B cell (primary cell): ENCODE measurements at regions not wholly inside any gene's neighbourhood (a gene's known extent, or its start where the extent isn't known, plus 50 kb on each side); places are given as distances from the start of the nearest gene placed in this dataset.

ENCODE experiments used
- ATAC-seq: fragments of 200-7000 bp; cut with Tn5 transposase; one replicate; pipeline ENCODE4 v1.10.0; 2021; ENCODE audit warnings: low read depth, mild to moderate bottlenecking, moderate number of reproducible peaks, moderate library complexity
- CTCF ChIA-PET: fragments of 350-600 bp; sonication (Branson Sonifier 250); formaldehyde crosslinking; loops from one replicate; lab custom pipeline; 2021; ENCODE audit warnings: antibody characterized with exemption, inconsistent platforms; lab: Charles Lee
- POLR2A ChIA-PET: fragments of 350-600 bp; sonication (Branson Sonifier 250); formaldehyde crosslinking; loops from one replicate; lab custom pipeline; 2021; ENCODE audit warnings: antibody characterized with exemption; lab: Charles Lee
- DNase-seq: peaks from one replicate; pipeline ENCODE4 v3.0.0; 2013
- H2AFZ ChIP-seq: 2 replicates; pipeline ENCODE4 v1.6.1; 2012; ENCODE audit warnings: mild to moderate bottlenecking, low read depth, low read length; ENCODE audit not compliant: insufficient read depth, poor library complexity, severe bottlenecking
- H3K27ac ChIP-seq, 2 donors: 1 replicate in 1 of 2; 2 replicates in 1 of 2; pipeline ENCODE4 v1.5.1; 2012 to 2013; ENCODE audit warnings: low read length in 2 of 2, mild to moderate bottlenecking in 2 of 2, moderate library complexity in 1 of 2
- H3K27me3 ChIP-seq, 4 experiments: fragments of 200-600 bp in 1 of 4; sonication (generic) in 1 of 4; replicated peaks in 1 of 4; 1 replicate in 2 of 4; 2 replicates in 2 of 4; pipeline versions ENCODE4 v1.6.1 to v1.7.0; 2013 to 2016; ENCODE audit warnings: low read length in 3 of 4, mild to moderate bottlenecking in 2 of 4, mixed read lengths in 1 of 4, moderate library complexity in 1 of 4; ENCODE audit not compliant: insufficient read depth in 4 of 4, control insufficient read depth in 3 of 4; ENCODE audit errors: control extremely low read depth in 1 of 4
- H3K36me3 ChIP-seq, 2 experiments: replicated peaks in 1 of 2; 1 replicate in 1 of 2; 2 replicates in 1 of 2; pipeline versions ENCODE4 v1.6.1 to v1.7.1; 2013; ENCODE audit warnings: low read length in 1 of 2; ENCODE audit not compliant: insufficient read depth in 2 of 2, control insufficient read depth in 1 of 2; ENCODE audit errors: control extremely low read depth in 1 of 2, extremely low read depth in 1 of 2
- H3K4me1 ChIP-seq, 2 donors: fragments of 200-600 bp in 1 of 2; sonication (generic) in 1 of 2; 1 replicate in 1 of 2; 2 replicates in 1 of 2; pipeline versions ENCODE4 v1.5.1 to v1.6.1; 2013 to 2017; ENCODE audit warnings: low read length in 2 of 2; ENCODE audit not compliant: control insufficient read depth in 2 of 2, insufficient read depth in 2 of 2
- H3K4me2 ChIP-seq: replicated peaks from 2 replicates; pipeline ENCODE3; 2012; ENCODE audit warnings: mild to moderate bottlenecking, low read depth, low read length; ENCODE audit not compliant: poor library complexity, severe bottlenecking
- H3K4me3 ChIP-seq, 5 experiments: fragments of 200-600 bp in 1 of 5; sonication (generic) in 1 of 5; 1 replicate in 3 of 5; 2 replicates in 2 of 5; pipeline versions ENCODE4 v1.5.1 to v1.7.0; 2011 to 2016; ENCODE audit warnings: low read length in 4 of 5, mild to moderate bottlenecking in 4 of 5, low read depth in 2 of 5, control low read depth in 1 of 5, moderate library complexity in 1 of 5; ENCODE audit not compliant: insufficient read depth in 1 of 5; ENCODE audit errors: control extremely low read depth in 1 of 5, extremely low read depth in 1 of 5
- H3K79me2 ChIP-seq: fragments of 200-600 bp; sonication (generic); one replicate; pipeline ENCODE4 v1.6.0; 2016; ENCODE audit warnings: low read length; ENCODE audit not compliant: control insufficient read depth, insufficient read depth
- H3K9ac ChIP-seq: fragments of 200-600 bp; sonication (generic); 2 replicates; pipeline ENCODE4 v1.6.1; 2017; ENCODE audit warnings: mild to moderate bottlenecking, low read length, moderate library complexity
- H3K9me3 ChIP-seq, 3 donors: one replicate each; pipeline versions ENCODE4 v1.6.1 to v1.7.1; 2013; ENCODE audit warnings: low read length in 2 of 3; ENCODE audit not compliant: control insufficient read depth in 2 of 3, insufficient read depth in 1 of 3; ENCODE audit errors: control extremely low read depth in 1 of 3
- H4K20me1 ChIP-seq: 2 replicates; pipeline ENCODE4 v1.6.0; 2012; ENCODE audit warnings: mild to moderate bottlenecking, low read length; ENCODE audit not compliant: insufficient read depth, control insufficient read depth, poor library complexity, severe bottlenecking
- H3K27ac Mint-ChIP-seq: one replicate; pipeline ENCODE4 v1.8.0; 2021; ENCODE audit warnings: mixed read lengths
- H3K27me3 Mint-ChIP-seq: one replicate; pipeline ENCODE4 v1.8.0; 2021; ENCODE audit warnings: mixed read lengths
- H3K4me1 Mint-ChIP-seq: one replicate; pipeline ENCODE4 v1.8.0; 2021; ENCODE audit warnings: mixed read lengths
- H3K4me3 Mint-ChIP-seq: one replicate; pipeline ENCODE4 v1.8.0; 2021; ENCODE audit warnings: mixed read lengths
- H3K9me3 Mint-ChIP-seq: one replicate; pipeline ENCODE4 v1.8.0; 2022; ENCODE audit warnings: mixed read lengths; ENCODE audit not compliant: insufficient read depth
- CTCF ChIP-seq: fragments of 200-600 bp; IDR thresholded peaks from one replicate; pipeline ENCODE4 v1.8.0; 2022; ENCODE audit warnings: antibody characterized with exemption, mild to moderate bottlenecking
- EZH2 ChIP-seq: IDR thresholded peaks from 2 replicates; pipeline ENCODE4 v1.6.1; 2012; ENCODE audit warnings: borderline replicate concordance, low read depth, mild to moderate bottlenecking, moderate library complexity, low read length; ENCODE audit not compliant: insufficient read depth, poor library complexity, severe bottlenecking
- WGBS: methylation state at CpG from one replicate; pipeline ENCODE4 v1.1.5; 2013; ENCODE audit warnings: missing lambda C conversion rate; ENCODE audit not compliant: insufficient coverage; 5-methylcytosine and 5-hydroxymethylcytosine counted together
- intact Hi-C: fragments of 100-400 bp; cut with micrococcal nuclease; formaldehyde crosslinking; loops from one replicate; pipeline ENCODE4 v1.10.0; 2022

DNA sequence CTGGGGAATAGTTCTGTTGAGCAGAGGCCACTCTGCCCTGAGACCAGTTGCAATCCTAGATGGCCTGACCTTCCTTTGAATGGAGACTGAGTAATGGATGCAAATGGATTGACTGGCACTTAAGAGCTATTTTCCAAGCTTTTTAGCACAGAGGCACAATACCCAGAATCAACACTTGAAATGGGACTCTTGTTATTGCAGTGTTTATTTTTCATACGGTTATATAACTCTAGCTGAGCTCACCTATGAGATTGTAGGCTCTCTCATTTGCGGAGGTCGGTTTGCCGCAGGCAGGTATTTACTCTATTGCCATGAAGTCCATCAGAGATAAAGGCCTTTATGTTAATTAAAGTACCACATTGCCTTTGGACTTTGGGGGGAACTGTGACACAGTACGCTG lies 422.3 kb upstream of the CELF4 start:
- H3K9me3 ChIP-seq: no peaks in the 10 kb centered on the region
- ChIA-PET POLR2A (no interaction called here), CTCF (no interaction called here)
- Mint-ChIP-seq H3K27ac (no peak overlapping the region), H3K4me3 (no peak overlapping the region), H3K4me1 (no peaks in the 10 kb centered on the region), H3K27me3 (no peaks in the 10 kb centered on the region), H3K9me3 (peaks cover 5% of the 10 kb centered on the region)
- no peaks in the 10 kb centered on the region for H3K4me1 ChIP-seq
- no peak overlapping the region for H3K4me3 ChIP-seq
- ATAC-seq (no peak), DNase-seq (no peak)
- no peak for TF ChIP-seq CTCF
- TF ChIP-seq EZH2: no peak
- H3K9ac ChIP-seq: no peak overlapping the region
- WGBS: 100% methylated on average over 1 of the region's 5 CpGs
- H3K27ac ChIP-seq: no peak overlapping the region
- H3K4me2 ChIP-seq: no peak overlapping the region
- intact Hi-C loops: no loop called here
- H3K27me3 ChIP-seq: no peaks in the 10 kb centered on the region
- no peaks in the 10 kb centered on the region for H3K36me3 ChIP-seq
- H2AFZ ChIP-seq: no peak overlapping the region
- H4K20me1 ChIP-seq: no peaks in the 10 kb centered on the region
- no peaks in the 10 kb centered on the region for H3K79me2 ChIP-seq

- no peaks in the 10 kb centered on the region for H3K27me3 Mint-ChIP-seq
Measured at GRCh38 chr18:37986665-37987064, 421.1 kb upstream of the CELF4 start.

More at GRCh38 chr18:37986665-37987064, 421.1 kb upstream of the CELF4 start:
- no peaks in the 10 kb centered on the region for H3K36me3 ChIP-seq
- H3K4me3 Mint-ChIP-seq: no peak overlapping the region
- peaks cover 8% of the 10 kb centered on the region for H3K9me3 Mint-ChIP-seq
- intact Hi-C loops: no loop called here
- H3K27me3 ChIP-seq: no peaks in the 10 kb centered on the region
- no peak overlapping the region for H3K27ac ChIP-seq
- WGBS: 66% methylated on average over 3 of the region's 4 CpGs
- POLR2A ChIA-PET: no interaction called here
- H4K20me1 ChIP-seq: no peaks in the 10 kb centered on the region
- no peak overlapping the region for H3K9ac ChIP-seq
- no peak overlapping the region for H2AFZ ChIP-seq
- no peak overlapping the region for H3K27ac Mint-ChIP-seq
- no peak overlapping the region for H3K4me3 ChIP-seq
- H3K4me1 Mint-ChIP-seq: no peaks in the 10 kb centered on the region
- no peak for TF ChIP-seq EZH2
- no peak for TF ChIP-seq CTCF
- CTCF ChIA-PET: no interaction called here
- no peaks in the 10 kb centered on the region for H3K9me3 ChIP-seq
- DNase-seq: no peak
- no peak for ATAC-seq
- no peaks in the 10 kb centered on the region for H3K4me1 ChIP-seq
- no peak overlapping the region for H3K4me2 ChIP-seq
- no peaks in the 10 kb centered on the region for H3K79me2 ChIP-seq
